SK-N-SH (cell line): ENCODE measurements at regions not wholly inside any gene's neighbourhood (a gene's known extent, or its start where the extent isn't known, plus 50 kb on each side); places are given as distances from the start of the nearest gene placed in this dataset.

Experiments
- CTCF ChIA-PET: fragments of 300-600, 350-600 bp; formaldehyde crosslinking; extraction: SDS; loops from one replicate; lab custom pipeline; 2021; lab: Yijun Ruan, JAX
- POLR2A ChIA-PET: fragments of 350-600 bp; sonication (Branson Sonifier 250); formaldehyde crosslinking; extraction: SDS; loops from one replicate; lab custom pipeline; 2020; ENCODE audit warnings: antibody characterized with exemption, inconsistent platforms; lab: Yijun Ruan, JAX
- DNase-seq: peaks from one replicate; pipeline ENCODE4 v3.0.0; 2012
- H2AFZ ChIP-seq: fragments of 200-600 bp; sonication (generic); 2 replicates; pipeline ENCODE4 v1.8.1; 2016; ENCODE audit warnings: antibody characterized with exemption, mild to moderate bottlenecking, low read depth
- H3F3A ChIP-seq: fragments of 200-600 bp; sonication (generic); replicated peaks from 2 replicates; pipeline ENCODE3; 2016; ENCODE audit warnings: antibody characterized with exemption, mild to moderate bottlenecking; ENCODE audit not compliant: insufficient read depth
- H3K27ac ChIP-seq, 2 experiments: fragments of 200-500 bp in 1 of 2; fragments of 200-600 bp in 1 of 2; sonication (Bioruptor generic) in 1 of 2; sonication (generic), shearing (Covaris generic) in 1 of 2; 2 replicates each; pipeline versions ENCODE4 v1.5.1 to v1.6.1; 2014 to 2016; ENCODE audit warnings: low read depth in 2 of 2, inconsistent platforms in 1 of 2, low read length in 1 of 2, mild to moderate bottlenecking in 1 of 2, mixed read lengths in 1 of 2
- H3K27me3 ChIP-seq: fragments of 200-600 bp; sonication (generic), shearing (Covaris generic); 2 replicates; pipeline ENCODE4 v1.6.1; 2016; ENCODE audit warnings: mixed run types; ENCODE audit not compliant: insufficient read depth
- H3K36me3 ChIP-seq, 2 experiments: fragments of 200-500 bp in 1 of 2; fragments of 200-600 bp in 1 of 2; sonication (Bioruptor generic) in 1 of 2; sonication (generic) in 1 of 2; replicated peaks in 1 of 2; 2 replicates each; pipeline versions ENCODE3 to v1.5.1; 2014 to 2016; ENCODE audit warnings: low read length in 1 of 2, mild to moderate bottlenecking in 1 of 2; ENCODE audit not compliant: insufficient read depth in 2 of 2, control insufficient read depth in 1 of 2
- H3K4me1 ChIP-seq, 2 experiments: fragments of 200-500 bp in 1 of 2; fragments of 200-600 bp in 1 of 2; sonication (Bioruptor generic) in 1 of 2; sonication (generic), shearing (Covaris generic) in 1 of 2; 2 replicates each; pipeline versions ENCODE4 v1.5.1 to v1.6.1; 2014 to 2016; ENCODE audit warnings: low read depth in 1 of 2, low read length in 1 of 2, mixed run types in 1 of 2; ENCODE audit not compliant: insufficient read depth in 2 of 2, control insufficient read depth in 1 of 2
- H3K4me2 ChIP-seq: fragments of 200-600 bp; sonication (generic), shearing (Covaris generic); 2 replicates; pipeline ENCODE4 v1.6.1; 2017; ENCODE audit warnings: mixed run types
- H3K4me3 ChIP-seq, 2 experiments: fragments of 200-500 bp in 1 of 2; fragments of 200-600 bp in 1 of 2; sonication (Bioruptor generic) in 1 of 2; sonication (generic), shearing (Covaris generic) in 1 of 2; 2 replicates each; pipeline versions ENCODE4 v1.5.1 to v1.8.1; 2014 to 2016; ENCODE audit warnings: low read depth in 2 of 2, inconsistent platforms in 1 of 2, low read length in 1 of 2, mild to moderate bottlenecking in 1 of 2, mixed read lengths in 1 of 2, moderate library complexity in 1 of 2
- H3K79me2 ChIP-seq: fragments of 200-600 bp; sonication (generic); 2 replicates; pipeline ENCODE4 v1.8.1; 2017; ENCODE audit warnings: mild to moderate bottlenecking; ENCODE audit not compliant: insufficient read depth
- H3K9ac ChIP-seq: fragments of 200-600 bp; sonication (generic); 2 replicates; pipeline ENCODE4 v1.6.1; 2017; ENCODE audit warnings: mixed run types
- H3K9me2 ChIP-seq: fragments of 200-600 bp; sonication (generic); 2 replicates; pipeline ENCODE4 v1.6.1; 2017; ENCODE audit warnings: mixed run types
- H3K9me3 ChIP-seq: fragments of 200-600 bp; sonication (generic); 2 replicates; pipeline ENCODE4 v1.6.1; 2017; ENCODE audit warnings: mixed run types, mild to moderate bottlenecking, moderate library complexity
- H4K20me1 ChIP-seq: fragments of 200-600 bp; sonication (generic); 2 replicates; pipeline ENCODE4 v1.6.1; 2017; ENCODE audit warnings: mild to moderate bottlenecking, mixed run types; ENCODE audit not compliant: insufficient read depth
- ELF1 ChIP-seq: IDR thresholded peaks from 2 replicates; pipeline ENCODE4 v1.4.0; 2012
- NFIC ChIP-seq: IDR thresholded peaks from 2 replicates; pipeline ENCODE4 v1.4.0; 2012; ENCODE audit warnings: borderline replicate concordance
- YY1 ChIP-seq: IDR thresholded peaks from 2 replicates; pipeline ENCODE4 v1.4.0; 2012; ENCODE audit warnings: low read depth, mild to moderate bottlenecking
- WGBS: methylation state at CpG from one replicate; pipeline ENCODE4 v1.1.6; 2017; ENCODE audit warnings: low lambda C conversion rate; 5-methylcytosine and 5-hydroxymethylcytosine counted together
- TF ChIP-seq, protein P1 (sequence below): IDR thresholded peaks from 2 replicates; pipeline ENCODE4; 2012
- TF ChIP-seq, protein P2 (sequence below): IDR thresholded peaks from 2 replicates; pipeline ENCODE4 v1.4.0; 2012; ENCODE audit warnings: low read depth, borderline replicate concordance
- TF ChIP-seq, protein P3 (sequence below): fragments of 200-600 bp; sonication (generic); IDR thresholded peaks from 2 replicates; pipeline ENCODE4 v1.6.1; 2017; ENCODE audit warnings: antibody characterized with exemption, mild to moderate bottlenecking, moderate library complexity

DNA sequence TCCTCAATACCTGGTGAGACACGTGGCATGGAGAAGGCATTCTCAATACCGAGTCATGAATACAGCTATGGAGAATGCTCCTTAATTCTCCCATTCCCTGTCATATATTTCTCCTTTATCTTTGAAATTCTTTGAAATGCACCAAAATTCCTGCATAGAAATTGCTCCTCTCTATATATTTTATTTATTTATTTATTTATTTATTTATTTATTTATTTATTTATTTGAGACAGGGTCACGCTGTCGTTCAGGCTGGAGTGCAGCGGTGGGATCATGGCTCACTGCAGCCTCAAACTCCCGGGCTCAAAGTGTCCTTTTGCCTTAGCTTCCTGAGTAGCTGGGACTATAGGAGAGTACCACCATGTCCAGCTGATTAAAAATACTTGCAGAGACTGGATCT, 190.3 kb upstream of the MAF start:
- POLR2A ChIA-PET: no interaction called here
- H3K4me1 ChIP-seq: peaks cover 0 to 10% of the 10 kb centered on the region in 2 experiments; a peak in 2 of 4 replicates

DNA sequence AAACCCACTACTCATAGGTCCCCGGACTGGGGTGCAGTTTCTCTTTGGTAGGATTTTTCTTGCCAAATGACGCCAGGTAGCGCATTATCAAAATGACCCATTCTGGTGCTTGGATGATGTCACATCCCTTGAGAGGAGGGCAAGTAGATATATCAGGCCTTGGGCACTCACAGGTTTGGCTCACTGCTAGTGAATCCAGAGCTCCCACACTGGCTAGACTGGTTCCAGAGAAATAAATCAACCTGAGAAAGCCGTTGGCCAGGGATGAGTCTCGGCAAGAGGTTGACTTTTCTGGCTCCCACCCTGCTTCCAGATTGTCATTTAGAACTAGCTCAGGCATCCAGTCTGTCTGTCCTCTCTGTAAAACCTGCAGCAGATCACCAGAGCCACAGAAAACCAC, 188.4 kb upstream of the MAF start:
- H3K4me2 ChIP-seq: no peak overlapping the region
- H3F3A ChIP-seq: no peaks in the 10 kb centered on the region
- no peak overlapping the region for H3K4me3 ChIP-seq
- no peaks in the 10 kb centered on the region for H3K36me3 ChIP-seq
- H3K9ac ChIP-seq: no peak overlapping the region
- H3K4me1 ChIP-seq: peaks cover 0 to 10% of the 10 kb centered on the region in 2 experiments; a peak in 2 of 4 replicates
- H4K20me1 ChIP-seq: no peaks in the 10 kb centered on the region
- no peaks in the 10 kb centered on the region for H3K9me3 ChIP-seq
- no peak overlapping the region for H3K27ac ChIP-seq
- DNase-seq: no peak
- no peaks in the 10 kb centered on the region for H3K9me2 ChIP-seq
- TF ChIP-seq ELF1: no peak
- TF ChIP-seq, protein P1, sequence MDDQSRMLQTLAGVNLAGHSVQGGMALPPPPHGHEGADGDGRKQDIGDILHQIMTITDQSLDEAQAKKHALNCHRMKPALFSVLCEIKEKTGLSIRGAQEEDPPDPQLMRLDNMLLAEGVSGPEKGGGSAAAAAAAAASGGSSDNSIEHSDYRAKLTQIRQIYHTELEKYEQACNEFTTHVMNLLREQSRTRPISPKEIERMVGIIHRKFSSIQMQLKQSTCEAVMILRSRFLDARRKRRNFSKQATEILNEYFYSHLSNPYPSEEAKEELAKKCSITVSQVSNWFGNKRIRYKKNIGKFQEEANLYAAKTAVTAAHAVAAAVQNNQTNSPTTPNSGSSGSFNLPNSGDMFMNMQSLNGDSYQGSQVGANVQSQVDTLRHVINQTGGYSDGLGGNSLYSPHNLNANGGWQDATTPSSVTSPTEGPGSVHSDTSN: no peak
- TF ChIP-seq, protein P2, sequence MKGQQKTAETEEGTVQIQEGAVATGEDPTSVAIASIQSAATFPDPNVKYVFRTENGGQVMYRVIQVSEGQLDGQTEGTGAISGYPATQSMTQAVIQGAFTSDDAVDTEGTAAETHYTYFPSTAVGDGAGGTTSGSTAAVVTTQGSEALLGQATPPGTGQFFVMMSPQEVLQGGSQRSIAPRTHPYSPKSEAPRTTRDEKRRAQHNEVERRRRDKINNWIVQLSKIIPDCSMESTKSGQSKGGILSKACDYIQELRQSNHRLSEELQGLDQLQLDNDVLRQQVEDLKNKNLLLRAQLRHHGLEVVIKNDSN: no peak
- WGBS: 30% methylated on average over 4 of the region's 5 CpGs
- ChIA-PET CTCF (interaction anchor here (1.4 kb wide), 1 partner anchor 13 kb away, joined by 3 read pairs; no protein-coding TSS in a partner anchor), POLR2A (no interaction called here)
- no peaks in the 10 kb centered on the region for H3K79me2 ChIP-seq
- no peak overlapping the region for H2AFZ ChIP-seq
- no peaks in the 10 kb centered on the region for H3K27me3 ChIP-seq

More for the DNA sequence above, 190.3 kb upstream of the MAF start:
- no peaks in the 10 kb centered on the region for H3F3A ChIP-seq
- H3K9me3 ChIP-seq: no peaks in the 10 kb centered on the region
- no peak overlapping the region for H3K4me3 ChIP-seq
- no peak for DNase-seq
- H4K20me1 ChIP-seq: no peaks in the 10 kb centered on the region
- no peaks in the 10 kb centered on the region for H3K27me3 ChIP-seq
- H3K9me2 ChIP-seq: no peaks in the 10 kb centered on the region
- H3K79me2 ChIP-seq: no peaks in the 10 kb centered on the region
- H3K9ac ChIP-seq: no peak overlapping the region
- H2AFZ ChIP-seq: no peak overlapping the region
- no peaks in the 10 kb centered on the region for H3K36me3 ChIP-seq
- TF ChIP-seq YY1: no peak
- TF ChIP-seq, protein P3, sequence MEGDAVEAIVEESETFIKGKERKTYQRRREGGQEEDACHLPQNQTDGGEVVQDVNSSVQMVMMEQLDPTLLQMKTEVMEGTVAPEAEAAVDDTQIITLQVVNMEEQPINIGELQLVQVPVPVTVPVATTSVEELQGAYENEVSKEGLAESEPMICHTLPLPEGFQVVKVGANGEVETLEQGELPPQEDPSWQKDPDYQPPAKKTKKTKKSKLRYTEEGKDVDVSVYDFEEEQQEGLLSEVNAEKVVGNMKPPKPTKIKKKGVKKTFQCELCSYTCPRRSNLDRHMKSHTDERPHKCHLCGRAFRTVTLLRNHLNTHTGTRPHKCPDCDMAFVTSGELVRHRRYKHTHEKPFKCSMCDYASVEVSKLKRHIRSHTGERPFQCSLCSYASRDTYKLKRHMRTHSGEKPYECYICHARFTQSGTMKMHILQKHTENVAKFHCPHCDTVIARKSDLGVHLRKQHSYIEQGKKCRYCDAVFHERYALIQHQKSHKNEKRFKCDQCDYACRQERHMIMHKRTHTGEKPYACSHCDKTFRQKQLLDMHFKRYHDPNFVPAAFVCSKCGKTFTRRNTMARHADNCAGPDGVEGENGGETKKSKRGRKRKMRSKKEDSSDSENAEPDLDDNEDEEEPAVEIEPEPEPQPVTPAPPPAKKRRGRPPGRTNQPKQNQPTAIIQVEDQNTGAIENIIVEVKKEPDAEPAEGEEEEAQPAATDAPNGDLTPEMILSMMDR: no peak
- TF ChIP-seq, all 33 proteins: peak for 0
- H3K27ac ChIP-seq: no peak overlapping the region
- 46% methylated on average over 6 of the region's 6 CpGs for WGBS
- H3K4me2 ChIP-seq: no peak overlapping the region
- CTCF ChIA-PET: interaction anchor here (0.6 to 1.0 kb wide), 2 partner anchors 23 to 676 kb away, joined by 3 read pairs; no protein-coding TSS in a partner anchor

DNA sequence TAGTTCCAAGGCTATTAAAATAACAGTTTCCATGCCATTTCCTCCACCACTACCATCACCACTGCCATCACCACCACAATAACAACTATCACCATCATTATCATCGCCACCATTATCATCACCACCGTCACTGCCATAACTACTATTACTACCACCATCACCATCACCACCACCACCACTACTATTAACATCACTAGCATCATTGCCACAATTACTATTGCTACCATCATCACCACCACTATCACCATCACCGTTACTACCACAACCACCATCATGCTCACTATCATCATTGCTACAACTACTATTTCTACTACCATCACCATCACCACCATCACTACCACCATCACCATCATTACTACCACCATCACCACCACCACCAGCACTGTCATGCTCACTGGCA, 185.9 kb upstream of the MAF start:
- DNase-seq: no peak
- POLR2A ChIA-PET: no interaction called here
- no peak for TF ChIP-seq NFIC
- Histone ChIP-seq H4K20me1 (no peaks in the 10 kb centered on the region), H3K36me3 (no peaks in the 10 kb centered on the region), H3K9me2 (no peaks in the 10 kb centered on the region), H3K4me1 (no peaks in the 10 kb centered on the region), H3K9ac (no peak overlapping the region), H3K79me2 (no peaks in the 10 kb centered on the region), H3K27me3 (no peaks in the 10 kb centered on the region), H3K9me3 (no peaks in the 10 kb centered on the region), H3F3A (no peaks in the 10 kb centered on the region), H3K27ac (no peak overlapping the region), H3K4me2 (no peak overlapping the region), H2AFZ (no peak overlapping the region), H3K4me3 (no peak overlapping the region)
- CTCF ChIA-PET: no interaction called here
- 40% methylated on average over 3 of the region's 3 CpGs for WGBS
